ENCODE measurements at regions not wholly inside any gene's neighbourhood (a gene's known extent, or its start where the extent isn't known, plus 50 kb on each side); places are given as distances from the start of the nearest gene placed in this dataset.

- TF ChIP-seq, protein P1, sequence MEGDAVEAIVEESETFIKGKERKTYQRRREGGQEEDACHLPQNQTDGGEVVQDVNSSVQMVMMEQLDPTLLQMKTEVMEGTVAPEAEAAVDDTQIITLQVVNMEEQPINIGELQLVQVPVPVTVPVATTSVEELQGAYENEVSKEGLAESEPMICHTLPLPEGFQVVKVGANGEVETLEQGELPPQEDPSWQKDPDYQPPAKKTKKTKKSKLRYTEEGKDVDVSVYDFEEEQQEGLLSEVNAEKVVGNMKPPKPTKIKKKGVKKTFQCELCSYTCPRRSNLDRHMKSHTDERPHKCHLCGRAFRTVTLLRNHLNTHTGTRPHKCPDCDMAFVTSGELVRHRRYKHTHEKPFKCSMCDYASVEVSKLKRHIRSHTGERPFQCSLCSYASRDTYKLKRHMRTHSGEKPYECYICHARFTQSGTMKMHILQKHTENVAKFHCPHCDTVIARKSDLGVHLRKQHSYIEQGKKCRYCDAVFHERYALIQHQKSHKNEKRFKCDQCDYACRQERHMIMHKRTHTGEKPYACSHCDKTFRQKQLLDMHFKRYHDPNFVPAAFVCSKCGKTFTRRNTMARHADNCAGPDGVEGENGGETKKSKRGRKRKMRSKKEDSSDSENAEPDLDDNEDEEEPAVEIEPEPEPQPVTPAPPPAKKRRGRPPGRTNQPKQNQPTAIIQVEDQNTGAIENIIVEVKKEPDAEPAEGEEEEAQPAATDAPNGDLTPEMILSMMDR (IDR thresholded peaks at IDR 0.05), result no peak
- no peak for TF ChIP-seq POLR2A (IDR thresholded peaks at IDR 0.05)
Observed at GRCh38 chr16:51248217-51248616, 97.1 kb upstream of the SALL1 start.
